ENCODE measurements at regions not wholly inside any gene's neighbourhood (a gene's known extent, or its start where the extent isn't known, plus 50 kb on each side); places are given as distances from the start of the nearest gene placed in this dataset.

- TF ChIP-seq ZNF398 (CRISPR knock-in tag; IDR thresholded peaks at IDR 0.05) (no peak), NFE2 (IDR thresholded peaks at IDR 0.05; ENCODE audit: low read depth) (no peak), ZBTB1 (CRISPR knock-in tag; IDR thresholded peaks at IDR 0.05; ENCODE audit: borderline replicate concordance, low read depth) (no peak), ZNF766 (CRISPR knock-in tag; conservative IDR thresholded peaks at IDR 0.05) (no peak)
These were observed 114.0 kb upstream of the KRAS start (continued) for GRCh38 chr12:25364529-25365339.

GRCh38 chr12:25362646-25363045 is 111.9 kb upstream of the KRAS start:
- no peak overlapping the region for H2AFZ ChIP-seq (ENCODE audit: low read depth, low read length)
- FAIRE-seq: no peak
- POLR2A ChIA-PET: no interaction called here
- H3K27ac ChIP-seq (ENCODE audit: extremely low read depth, low read depth, low read length): no peak overlapping the region
- H3K9me1 ChIP-seq (ENCODE audit: control insufficient read depth, insufficient read depth, low read length): no peaks in the 10 kb centered on the region
- CTCF ChIA-PET (ENCODE audit: low intra/inter-chr PET ratio): no interaction called here
- peaks cover 5 to 9% of the 10 kb centered on the region in 2 experiments; a peak in 4 of 5 replicates for H3K27me3 ChIP-seq (ENCODE audit: control insufficient read depth in 2 of 2, insufficient read depth in 2 of 2, low read length in 2 of 2)
- H4K20me1 ChIP-seq (replicated peaks; ENCODE audit: control insufficient read depth, insufficient read depth, low read length): no peaks in the 10 kb centered on the region
- in situ Hi-C loops (cut with MboI) (no loop called here), intact Hi-C loops (cut with micrococcal nuclease) (no loop called here)
- H3K4me2 ChIP-seq (ENCODE audit: insufficient read depth, low read length): no peak overlapping the region
- WGBS (ENCODE audit: insufficient coverage, low coverage, missing lambda C conversion rate): 2% methylated on average over 4 of the region's 4 CpGs
- H3K36me3 ChIP-seq (ENCODE audit: control insufficient read depth, insufficient read depth, low read length): no peaks in the 10 kb centered on the region
- H3K9me3 ChIP-seq (replicated peaks; ENCODE audit: control insufficient read depth, insufficient read depth, low read depth, low read length): no peaks in the 10 kb centered on the region
- no peak for DNase-seq (ENCODE audit: extremely low read depth in 1 of 4, low spot score in 3 of 4)
- H3K79me2 ChIP-seq (ENCODE audit: control insufficient read depth, insufficient read depth, low read length): no peaks in the 10 kb centered on the region
- no peak overlapping the region for H3K9ac ChIP-seq (ENCODE audit: insufficient read depth in 1 of 2, low read depth in 2 of 2, low read length in 2 of 2)
- H3K4me1 ChIP-seq (replicated peaks in 1 of 2; ENCODE audit: control insufficient read depth in 2 of 2, insufficient read depth in 2 of 2, low read length in 2 of 2): no peaks in the 10 kb centered on the region
- no peak for ATAC-seq
- no TSS peak for BruUV-seq (replicated peaks)
- no peak overlapping the region for H3K4me3 ChIP-seq
- TF ChIP-seq FOXK2 (conservative IDR thresholded peaks at IDR 0.05 in 1 of 2, IDR thresholded peaks at IDR 0.05 in 1 of 2; ENCODE audit: low read depth in 2 of 2) (no peak), BRD4 (IDR thresholded peaks at IDR 0.05) (no peak), ATF6 (CRISPR knock-in tag; IDR thresholded peaks at IDR 0.05) (no peak), GTF3C2 (IDR thresholded peaks at IDR 0.05; ENCODE audit: borderline replicate concordance, extremely low read depth, insufficient read length) (no peak), HEY1 (CRISPR knock-in tag; IDR thresholded peaks at IDR 0.05; ENCODE audit: borderline replicate concordance) (no peak), NFXL1 (CRISPR knock-in tag; IDR thresholded peaks at IDR 0.05) (no peak)
- TF ChIP-seq, protein P1, sequence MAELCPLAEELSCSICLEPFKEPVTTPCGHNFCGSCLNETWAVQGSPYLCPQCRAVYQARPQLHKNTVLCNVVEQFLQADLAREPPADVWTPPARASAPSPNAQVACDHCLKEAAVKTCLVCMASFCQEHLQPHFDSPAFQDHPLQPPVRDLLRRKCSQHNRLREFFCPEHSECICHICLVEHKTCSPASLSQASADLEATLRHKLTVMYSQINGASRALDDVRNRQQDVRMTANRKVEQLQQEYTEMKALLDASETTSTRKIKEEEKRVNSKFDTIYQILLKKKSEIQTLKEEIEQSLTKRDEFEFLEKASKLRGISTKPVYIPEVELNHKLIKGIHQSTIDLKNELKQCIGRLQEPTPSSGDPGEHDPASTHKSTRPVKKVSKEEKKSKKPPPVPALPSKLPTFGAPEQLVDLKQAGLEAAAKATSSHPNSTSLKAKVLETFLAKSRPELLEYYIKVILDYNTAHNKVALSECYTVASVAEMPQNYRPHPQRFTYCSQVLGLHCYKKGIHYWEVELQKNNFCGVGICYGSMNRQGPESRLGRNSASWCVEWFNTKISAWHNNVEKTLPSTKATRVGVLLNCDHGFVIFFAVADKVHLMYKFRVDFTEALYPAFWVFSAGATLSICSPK (IDR thresholded peaks at IDR 0.05; ENCODE audit: borderline replicate concordance): no peak
